GM12878 (cell line): ENCODE measurements at regions not wholly inside any gene's neighbourhood (a gene's known extent, or its start where the extent isn't known, plus 50 kb on each side); places are given as distances from the start of the nearest gene placed in this dataset.

ENCODE experiments used
- ATAC-seq: fragments of 200-7000 bp; cut with Tn5 transposase; 3 replicates; pipeline ENCODE4 v1.9.1; 2020; ENCODE audit warnings: mild to moderate bottlenecking, moderate library complexity
- BruUV-seq: library from RNA; stranded (reverse); fragments of 400-500 nt; replicated peaks from 2 replicates; lab custom pipeline; 2021; lab: Mats Ljungman, UMichigan
- CTCF ChIA-PET: fragments of 300-600 bp; sonication (Branson Sonifier 250); formaldehyde crosslinking; extraction: SDS; loops from one replicate; lab custom pipeline; 2021; ENCODE audit warnings: inconsistent platforms; lab: Yijun Ruan, JAX
- POLR2A ChIA-PET: fragments of 350-600 bp; formaldehyde crosslinking; extraction: SDS; loops from one replicate; lab custom pipeline; 2021; ENCODE audit warnings: inconsistent platforms; lab: Charles Lee
- RAD21 ChIA-PET: fragments of 300-600 bp; sonication (Branson Sonifier 250); formaldehyde crosslinking; loops from one replicate; lab custom pipeline; 2023; ENCODE audit warnings: antibody characterized with exemption; ENCODE audit not compliant: unreplicated experiment; lab: Charles Lee
- SMC1A ChIA-PET: fragments of 300-600 bp; sonication (Branson Sonifier 250); formaldehyde crosslinking; loops from one replicate; lab custom pipeline; 2023; ENCODE audit not compliant: unreplicated experiment, uncharacterized antibody; lab: Charles Lee
- DNase-seq: peaks from one replicate; pipeline ENCODE4 v3.0.0-alpha.2; 2011; ENCODE audit warnings: low read depth, low spot score
- FAIRE-seq: peaks from 3 replicates; lab custom pipeline; 2011; peaks lifted over from hg19 to GRCh38; lab: Jason Lieb, UNC
- H2AFZ ChIP-seq: 2 replicates; pipeline ENCODE4 v1.6.0; 2011; ENCODE audit warnings: low read depth, low read length, control low read depth; ENCODE audit not compliant: control insufficient read depth
- H3K27ac ChIP-seq: 2 replicates; pipeline ENCODE4 v1.5.1; 2011; ENCODE audit warnings: control low read depth; ENCODE audit not compliant: control insufficient read depth, insufficient read depth
- H3K27me3 ChIP-seq, 2 experiments: replicated peaks in 1 of 2; 2 replicates each; pipeline versions ENCODE4 v1.6.0 to v1.6.1; 2011; ENCODE audit warnings: low read length in 1 of 2; ENCODE audit not compliant: control insufficient read depth in 2 of 2, insufficient read depth in 2 of 2
- H3K36me3 ChIP-seq, 2 experiments: 2 replicates each; pipeline ENCODE4 v1.5.1; 2011; ENCODE audit warnings: low read length in 1 of 2; ENCODE audit not compliant: control insufficient read depth in 2 of 2, insufficient read depth in 2 of 2
- H3K4me1 ChIP-seq: 2 replicates; pipeline ENCODE4 v1.6.1; 2011; ENCODE audit warnings: mild to moderate bottlenecking, low read length, moderate library complexity, mixed read lengths; ENCODE audit not compliant: control insufficient read depth, insufficient read depth
- H3K4me2 ChIP-seq: 2 replicates; pipeline ENCODE4 v1.6.0; 2011; ENCODE audit warnings: control low read depth; ENCODE audit not compliant: control insufficient read depth, insufficient read depth
- H3K4me3 ChIP-seq: fragments of 200-600 bp; sonication (generic); 2 replicates; pipeline ENCODE4 v1.5.1; 2016
- H3K79me2 ChIP-seq: 2 replicates; pipeline ENCODE4 v1.6.0; 2011; ENCODE audit warnings: low read length; ENCODE audit not compliant: control insufficient read depth, insufficient read depth
- H3K9ac ChIP-seq: 2 replicates; pipeline ENCODE4 v1.8.0; 2011; ENCODE audit warnings: low read length, control low read depth, mixed read lengths; ENCODE audit not compliant: control insufficient read depth, insufficient read depth
- H3K9me3 ChIP-seq: replicated peaks from 3 replicates; pipeline ENCODE4 v1.5.1; 2011; ENCODE audit warnings: mild to moderate bottlenecking, low read length; ENCODE audit not compliant: control insufficient read depth, insufficient read depth
- H4K20me1 ChIP-seq: 2 replicates; pipeline ENCODE4 v1.6.0; 2011; ENCODE audit not compliant: control insufficient read depth, insufficient read depth
- ATF7 ChIP-seq: fragments of 450-650 bp; IDR thresholded peaks from 2 replicates; pipeline ENCODE4 v1.6.1; 2016; ENCODE audit warnings: low read depth, mild to moderate bottlenecking
- BHLHE40 ChIP-seq, 2 experiments: fragments of 450-650 bp in 1 of 2; IDR thresholded peaks; 2 replicates each; pipeline ENCODE4 v1.6.1; 2011 to 2017; ENCODE audit warnings: low read depth in 2 of 2, borderline replicate concordance in 1 of 2, improper control_type of control experiment in 1 of 2, low read length in 1 of 2, mild to moderate bottlenecking in 1 of 2
- CHD4 ChIP-seq: fragments of 200-600 bp; sonication (generic); IDR thresholded peaks from 2 replicates; pipeline ENCODE4 v1.6.1; 2016; ENCODE audit warnings: mild to moderate bottlenecking
- GATAD2B ChIP-seq: fragments of 450-650 bp; conservative IDR thresholded peaks from 2 replicates; pipeline ENCODE4 v1.6.1; 2017; ENCODE audit warnings: low read depth, mild to moderate bottlenecking, moderate library complexity
- HDGF ChIP-seq: fragments of 450-650 bp; IDR thresholded peaks from 2 replicates; pipeline ENCODE4 v1.6.1; 2016; ENCODE audit warnings: antibody characterized with exemption
- MYC ChIP-seq: IDR thresholded peaks from 2 replicates; pipeline ENCODE4 v1.6.1; 2011; ENCODE audit warnings: mild to moderate bottlenecking, low read length, moderate library complexity, inconsistent platforms; ENCODE audit not compliant: insufficient read depth, insufficient replicate concordance, insufficient read length, severe bottlenecking
- PAX8 ChIP-seq: fragments of 450-650 bp; IDR thresholded peaks from 2 replicates; pipeline ENCODE4 v1.6.1; 2017; ENCODE audit warnings: mild to moderate bottlenecking, moderate library complexity
- POU2F2 ChIP-seq: IDR thresholded peaks from 3 replicates; pipeline ENCODE4 v1.6.1; 2011; ENCODE audit warnings: low read depth, mild to moderate bottlenecking, low read length, borderline replicate concordance
- RELA ChIP-seq: fragments of 450-650 bp; IDR thresholded peaks from 2 replicates; pipeline ENCODE4 v1.8.0; 2014; ENCODE audit warnings: borderline replicate concordance; ENCODE audit not compliant: partially characterized antibody
- SIX5 ChIP-seq: IDR thresholded peaks from 2 replicates; pipeline ENCODE4 v1.6.1; 2011; ENCODE audit warnings: mild to moderate bottlenecking, low read depth, low read length, moderate library complexity; ENCODE audit not compliant: severe bottlenecking
- STAT3 ChIP-seq: IDR thresholded peaks from 2 replicates; pipeline ENCODE4 v1.6.1; 2011; ENCODE audit warnings: low read depth, low read length, improper control_type of control experiment
- WGBS: methylation state at CpG from one replicate; pipeline ENCODE4 v1.1.6; 2016; ENCODE audit warnings: low lambda C conversion rate; ENCODE audit not compliant: insufficient replicate concordance, insufficient coverage; ENCODE audit errors: missing lambda C conversion rate; 5-methylcytosine and 5-hydroxymethylcytosine counted together
- in situ Hi-C: fragments of 300-500 bp; cut with MboI; formaldehyde crosslinking; loops from 9 replicates; pipeline ENCODE4 v1.14.3; 2018; ENCODE audit warnings: mixed read lengths
- intact Hi-C: fragments of 100-400 bp; cut with micrococcal nuclease; formaldehyde crosslinking; loops from one replicate; pipeline ENCODE4 v1.14.2; 2022; ENCODE audit not compliant: unreplicated experiment
- TF ChIP-seq, protein P1 (sequence below): fragments of 450-650 bp; IDR thresholded peaks from 2 replicates; pipeline ENCODE4 v1.6.1; 2017; ENCODE audit warnings: mild to moderate bottlenecking

DNA sequence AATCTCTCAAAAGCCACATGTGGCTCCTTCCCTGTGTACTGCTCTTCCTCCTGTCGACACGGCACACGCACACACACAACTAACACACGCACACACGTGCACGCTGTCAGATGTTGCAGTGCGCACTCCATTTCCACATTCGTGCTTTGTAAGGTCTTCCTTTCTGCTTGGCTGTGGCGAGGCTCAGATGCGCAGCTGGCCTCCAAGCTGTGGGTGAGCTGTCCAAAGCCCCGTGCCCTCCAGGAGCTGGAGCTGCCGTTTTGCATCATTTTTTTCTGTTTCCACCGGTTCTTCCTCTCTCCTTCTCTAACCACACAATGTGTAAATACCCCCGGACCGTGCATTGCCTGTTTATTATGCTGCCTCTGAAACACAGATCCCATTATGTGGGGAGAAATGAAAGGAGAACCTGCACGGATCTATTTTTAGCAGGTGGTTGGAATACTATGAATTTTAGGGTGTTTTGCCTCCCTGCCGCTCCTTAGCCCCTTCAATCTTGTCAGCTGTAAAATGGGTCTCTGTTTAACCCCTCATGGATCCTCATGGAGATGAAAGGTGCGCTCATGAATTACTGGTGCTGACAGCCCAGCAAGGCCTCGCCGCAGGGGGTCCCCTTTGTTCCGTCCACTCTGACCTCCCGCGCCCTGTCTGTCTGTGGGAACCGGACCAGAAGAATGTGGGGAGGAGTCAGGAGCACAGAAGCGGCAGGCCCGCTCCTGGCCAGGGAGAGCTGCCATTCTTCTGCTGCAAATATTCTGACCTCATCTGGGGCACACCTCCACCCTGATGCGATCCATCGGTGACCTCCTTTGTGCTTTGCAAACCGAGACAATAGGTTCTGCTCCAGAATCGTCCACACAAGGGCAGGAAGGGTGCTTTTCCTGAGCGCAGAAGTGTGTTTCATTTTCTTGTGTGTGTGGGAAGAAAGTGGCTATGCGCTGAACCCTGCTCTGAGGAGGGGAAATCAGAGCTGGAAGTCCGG lies 137.7 kb downstream of the SOX1 start:
- CTCF ChIA-PET, result no interaction called here
- POLR2A ChIA-PET, result no interaction called here
- SMC1A ChIA-PET, result no interaction called here
- FAIRE-seq (no peak), ATAC-seq (no peak), DNase-seq (no peak)
- Histone ChIP-seq H3K4me3 (no peak overlapping the region), H4K20me1 (no peaks in the 10 kb centered on the region), H3K79me2 (no peaks in the 10 kb centered on the region), H3K4me2 (no peak overlapping the region), H3K27ac (no peak overlapping the region), H3K27me3 (no peaks in the 10 kb centered on the region), H3K36me3 (no peaks in the 10 kb centered on the region), H2AFZ (no peak overlapping the region), H3K9me3 (no peaks in the 10 kb centered on the region; the same call in 2 of the 3 replicates)
- 29% methylated on average over 33 of the region's 33 CpGs for WGBS
- in situ Hi-C loops (no loop called here), intact Hi-C loops (no loop called here)
- RAD21 ChIA-PET, result no interaction called here
- BruUV-seq, result no TSS peak
- TF ChIP-seq STAT3 (no peak), MYC (no peak), RELA (no peak), GATAD2B (no peak), PAX8 (no peak), BHLHE40 (IDR thresholded peaks at IDR 0.05; ENCODE audit: borderline replicate concordance in 1 of 2, low read depth in 2 of 2, low read length in 1 of 2) (no peak), HDGF (no peak), SIX5 (no peak), ATF7 (no peak), POU2F2 (no peak), CHD4 (no peak)
- TF ChIP-seq, protein P1, sequence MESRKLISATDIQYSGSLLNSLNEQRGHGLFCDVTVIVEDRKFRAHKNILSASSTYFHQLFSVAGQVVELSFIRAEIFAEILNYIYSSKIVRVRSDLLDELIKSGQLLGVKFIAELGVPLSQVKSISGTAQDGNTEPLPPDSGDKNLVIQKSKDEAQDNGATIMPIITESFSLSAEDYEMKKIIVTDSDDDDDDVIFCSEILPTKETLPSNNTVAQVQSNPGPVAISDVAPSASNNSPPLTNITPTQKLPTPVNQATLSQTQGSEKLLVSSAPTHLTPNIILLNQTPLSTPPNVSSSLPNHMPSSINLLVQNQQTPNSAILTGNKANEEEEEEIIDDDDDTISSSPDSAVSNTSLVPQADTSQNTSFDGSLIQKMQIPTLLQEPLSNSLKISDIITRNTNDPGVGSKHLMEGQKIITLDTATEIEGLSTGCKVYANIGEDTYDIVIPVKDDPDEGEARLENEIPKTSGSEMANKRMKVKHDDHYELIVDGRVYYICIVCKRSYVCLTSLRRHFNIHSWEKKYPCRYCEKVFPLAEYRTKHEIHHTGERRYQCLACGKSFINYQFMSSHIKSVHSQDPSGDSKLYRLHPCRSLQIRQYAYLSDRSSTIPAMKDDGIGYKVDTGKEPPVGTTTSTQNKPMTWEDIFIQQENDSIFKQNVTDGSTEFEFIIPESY, result no peak
- TF ChIP-seq, all 136 proteins: peak for 0
- H3K9ac ChIP-seq, result no peak overlapping the region
- H3K4me1 ChIP-seq, result no peaks in the 10 kb centered on the region
